ENCODE measurements at regions not wholly inside any gene's neighbourhood (a gene's known extent, or its start where the extent isn't known, plus 50 kb on each side); places are given as distances from the start of the nearest gene placed in this dataset.

GRCh38 chr14:34064349-34064748 is 113.5 kb upstream of the EGLN3 start (continued):
- no peak for TF ChIP-seq CTCF (IDR thresholded peaks at IDR 0.05 in 2 of 3, conservative IDR thresholded peaks at IDR 0.05 in 1 of 3; ENCODE audit: borderline replicate concordance in 1 of 3, insufficient read depth in 1 of 3, low read depth in 2 of 3, low read length in 2 of 3)

GRCh38 chr14:34063470-34064164 is 112.7 kb upstream of the EGLN3 start:
- BruUV-seq (replicated peaks), result no TSS peak
- Histone ChIP-seq H3K9me2 (ENCODE audit: insufficient read depth) (no peaks in the 10 kb centered on the region), H3K27me3 (ENCODE audit: insufficient read depth, low read length) (no peaks in the 10 kb centered on the region), H3K4me1 (ENCODE audit: control insufficient read depth in 1 of 2, insufficient read depth in 2 of 2, low read length in 2 of 2) (peaks cover 8 to 36% of the 10 kb centered on the region in 2 experiments; a peak in 3 of 4 replicates), H3K36me3 (ENCODE audit: control insufficient read depth in 1 of 2, insufficient read depth in 2 of 2, low read length in 2 of 2) (no peaks in the 10 kb centered on the region), H3K4me3 (replicated peaks in 1 of 2; ENCODE audit: low read depth in 1 of 2, low read length in 2 of 2) (no peak overlapping the region), H3K9ac (ENCODE audit: low read length) (no peak overlapping the region), H3K79me2 (ENCODE audit: insufficient read depth, low read length) (no peaks in the 10 kb centered on the region), H2AFZ (ENCODE audit: low read depth, low read length, poor library complexity, severe bottlenecking) (no peak overlapping the region), H4K20me1 (ENCODE audit: insufficient read depth) (no peaks in the 10 kb centered on the region), H3K4me2 (ENCODE audit: low read length) (no peak overlapping the region), H3K9me3 (ENCODE audit: control insufficient read depth in 1 of 2, insufficient read depth in 1 of 2, low read depth in 1 of 2, low read length in 2 of 2) (no peaks in the 10 kb centered on the region), H3K27ac (ENCODE audit: low read depth, low read length) (no peak overlapping the region)
- RAD21 ChIA-PET (ENCODE audit: low non-redundant PET in 1 of 2, low total read pairs in 2 of 2, uncharacterized antibody in 2 of 2, unreplicated experiment in 2 of 2), result no interaction called here
- POLR2A ChIA-PET, result no interaction called here
- no peak for DNase-seq (ENCODE audit: low read depth, low spot score)
- no peak for TF ChIP-seq CTCF (IDR thresholded peaks at IDR 0.05 in 2 of 3, conservative IDR thresholded peaks at IDR 0.05 in 1 of 3; ENCODE audit: borderline replicate concordance in 1 of 3, insufficient read depth in 1 of 3, low read depth in 2 of 3, low read length in 2 of 3)
- TF ChIP-seq CBX3 (IDR thresholded peaks at IDR 0.05; ENCODE audit: low read depth), result no peak
- TF ChIP-seq CEBPB (IDR thresholded peaks at IDR 0.05; ENCODE audit: low read depth), result no peak
- no peak for TF ChIP-seq EZH2 (IDR thresholded peaks at IDR 0.05)
- no peak for TF ChIP-seq MAX (IDR thresholded peaks at IDR 0.05)
- TF ChIP-seq YY1 (IDR thresholded peaks at IDR 0.05; ENCODE audit: extremely low read depth, insufficient replicate concordance, low read depth, low read length), result no peak
- no peak for TF ChIP-seq SP1 (IDR thresholded peaks at IDR 0.05; ENCODE audit: low read depth)
- TF ChIP-seq FOSL1 (IDR thresholded peaks at IDR 0.05; ENCODE audit: low read depth), result no peak
- no peak for TF ChIP-seq POLR2A (IDR thresholded peaks at IDR 0.05; ENCODE audit: borderline replicate concordance, extremely low read depth, insufficient read depth, insufficient read length)
- no peak for TF ChIP-seq ZNF274 (IDR thresholded peaks at IDR 0.05; ENCODE audit: low read depth, low read length)
- TF ChIP-seq JUND (IDR thresholded peaks at IDR 0.05), result no peak
- no peak for TF ChIP-seq ZFX (IDR thresholded peaks at IDR 0.05)
- CTCF ChIA-PET, result no interaction called here
- intact Hi-C loops (cut with micrococcal nuclease), result no loop called here
- no peak for ATAC-seq

Measured in HCT116 (cell line).